Lung (tissue), 11 donors: ENCODE measurements at regions not wholly inside any gene's neighbourhood (a gene's known extent, or its start where the extent isn't known, plus 50 kb on each side); places are given as distances from the start of the nearest gene placed in this dataset.
"Not testable (repeated sequence)": the region's sequence is repeated elsewhere in the genome, so short reads cannot be mapped to it uniquely, and the experiment has no call there.

Experiments used
- ATAC-seq: fragments of 200-7000 bp; cut with Tn5 transposase; one replicate; pipeline ENCODE4 v1.9.1; 2020; ENCODE audit warnings: moderate number of reproducible peaks; ENCODE audit not compliant: insufficient read depth, low FRiP score
- DNase-seq, 3 donors: peaks; one replicate each; pipeline ENCODE4 v3.0.0-alpha.2; 2013 to 2017
- H3K27ac ChIP-seq, 2 donors: one replicate each; pipeline ENCODE4 v1.5.1; 2013; ENCODE audit warnings: mild to moderate bottlenecking in 2 of 2, moderate library complexity in 2 of 2, control low read depth in 1 of 2, inconsistent platforms in 1 of 2, low read depth in 1 of 2, low read length in 1 of 2
- H3K27me3 ChIP-seq, 3 donors: one replicate each; pipeline ENCODE4 v1.5.1; 2013; ENCODE audit warnings: low read length in 2 of 3; ENCODE audit not compliant: control insufficient read depth in 3 of 3, insufficient read depth in 3 of 3
- H3K36me3 ChIP-seq, 4 donors: one replicate each; pipeline ENCODE4 v1.5.1; 2013; ENCODE audit warnings: low read length in 4 of 4, mild to moderate bottlenecking in 1 of 4, moderate library complexity in 1 of 4; ENCODE audit not compliant: control insufficient read depth in 4 of 4, insufficient read depth in 4 of 4
- H3K4me1 ChIP-seq, 5 donors: one replicate each; pipeline ENCODE4 v1.5.1; 2013; ENCODE audit warnings: low read length in 5 of 5, mild to moderate bottlenecking in 2 of 5, moderate library complexity in 1 of 5; ENCODE audit not compliant: control insufficient read depth in 5 of 5, insufficient read depth in 5 of 5
- H3K4me3 ChIP-seq: one replicate; pipeline ENCODE4 v1.5.1; 2013; ENCODE audit warnings: mild to moderate bottlenecking, control low read depth, moderate library complexity
- H3K9ac ChIP-seq, 2 donors: one replicate each; pipeline ENCODE4 v1.5.1; 2013; ENCODE audit warnings: low read length in 2 of 2, control low read depth in 1 of 2; ENCODE audit not compliant: insufficient read depth in 1 of 2
- H3K9me3 ChIP-seq, 4 donors: one replicate each; pipeline ENCODE4 v1.5.1; 2013; ENCODE audit warnings: low read length in 3 of 4, mild to moderate bottlenecking in 1 of 4, moderate library complexity in 1 of 4; ENCODE audit not compliant: control insufficient read depth in 4 of 4, insufficient read depth in 3 of 4
- WGBS, 2 donors: extraction: QIAGEN DNeasy Blood & Tissue Kit; methylation state at CpG; one replicate each; pipeline ENCODE4 v1.1.7; 2013; 5-methylcytosine and 5-hydroxymethylcytosine counted together
- TF ChIP-seq, protein P1 (sequence below): IDR thresholded peaks from 2 replicates; pipeline ENCODE4 v1.5.1; 2012; ENCODE audit warnings: mild to moderate bottlenecking; ENCODE audit errors: control extremely low read depth, extremely low read depth
- donor health status: control.
- donor health status: control.
- donor health status: Bipolar disorder and iron deficiency.
- donor health status: healthy.
- donor health status: DM: yes; HTN: yes; CAD: no.

DNA sequence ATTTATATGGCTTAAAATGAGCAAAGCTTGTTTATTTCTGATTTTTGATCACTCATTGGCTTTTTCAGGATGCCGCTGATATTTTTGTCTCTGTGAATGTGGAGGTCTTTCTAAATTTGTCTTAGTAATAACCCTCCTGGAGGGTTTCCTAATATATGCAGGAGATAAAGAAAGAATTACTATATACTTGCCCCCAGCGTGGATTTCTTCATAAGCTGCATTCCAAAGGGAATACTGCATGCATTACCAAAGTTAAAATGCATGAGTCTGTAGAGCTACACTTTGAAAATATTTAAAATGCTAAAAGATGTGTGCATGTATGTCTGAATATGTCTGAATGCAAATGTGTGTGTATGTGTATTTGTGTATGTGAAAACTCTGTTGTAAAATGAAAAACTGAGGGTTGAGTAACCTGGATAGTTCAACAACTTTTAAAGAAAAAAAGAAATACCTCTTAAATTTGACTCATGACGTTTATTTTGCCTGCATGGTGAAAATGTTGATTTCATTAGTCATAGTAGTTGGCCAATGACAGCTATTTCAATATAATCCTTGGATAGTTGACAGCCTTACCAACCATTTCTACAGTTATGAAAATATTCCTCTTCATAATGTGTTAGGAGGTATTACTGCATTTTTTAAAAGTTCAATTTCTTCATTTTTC, 113.2 kb upstream of the ZNF827 start:
- Histone ChIP-seq H3K36me3 (no peaks in the 10 kb centered on the region), H3K4me3 (no peak overlapping the region), H3K4me1 (no peaks in the 10 kb centered on the region), H3K27ac (no peak overlapping the region), H3K9ac (no peak overlapping the region), H3K27me3 (no peaks in the 10 kb centered on the region), H3K9me3 (peaks cover 0 to 10% (median 0%) of the 10 kb centered on the region in 4 donors)
- no peak for ATAC-seq
- DNase-seq = no peak
- 69 to 83% methylated on average over 3 of the region's 3 CpGs for WGBS, 2 donors
- TF ChIP-seq, protein P1, sequence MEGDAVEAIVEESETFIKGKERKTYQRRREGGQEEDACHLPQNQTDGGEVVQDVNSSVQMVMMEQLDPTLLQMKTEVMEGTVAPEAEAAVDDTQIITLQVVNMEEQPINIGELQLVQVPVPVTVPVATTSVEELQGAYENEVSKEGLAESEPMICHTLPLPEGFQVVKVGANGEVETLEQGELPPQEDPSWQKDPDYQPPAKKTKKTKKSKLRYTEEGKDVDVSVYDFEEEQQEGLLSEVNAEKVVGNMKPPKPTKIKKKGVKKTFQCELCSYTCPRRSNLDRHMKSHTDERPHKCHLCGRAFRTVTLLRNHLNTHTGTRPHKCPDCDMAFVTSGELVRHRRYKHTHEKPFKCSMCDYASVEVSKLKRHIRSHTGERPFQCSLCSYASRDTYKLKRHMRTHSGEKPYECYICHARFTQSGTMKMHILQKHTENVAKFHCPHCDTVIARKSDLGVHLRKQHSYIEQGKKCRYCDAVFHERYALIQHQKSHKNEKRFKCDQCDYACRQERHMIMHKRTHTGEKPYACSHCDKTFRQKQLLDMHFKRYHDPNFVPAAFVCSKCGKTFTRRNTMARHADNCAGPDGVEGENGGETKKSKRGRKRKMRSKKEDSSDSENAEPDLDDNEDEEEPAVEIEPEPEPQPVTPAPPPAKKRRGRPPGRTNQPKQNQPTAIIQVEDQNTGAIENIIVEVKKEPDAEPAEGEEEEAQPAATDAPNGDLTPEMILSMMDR = no peak

DNA sequence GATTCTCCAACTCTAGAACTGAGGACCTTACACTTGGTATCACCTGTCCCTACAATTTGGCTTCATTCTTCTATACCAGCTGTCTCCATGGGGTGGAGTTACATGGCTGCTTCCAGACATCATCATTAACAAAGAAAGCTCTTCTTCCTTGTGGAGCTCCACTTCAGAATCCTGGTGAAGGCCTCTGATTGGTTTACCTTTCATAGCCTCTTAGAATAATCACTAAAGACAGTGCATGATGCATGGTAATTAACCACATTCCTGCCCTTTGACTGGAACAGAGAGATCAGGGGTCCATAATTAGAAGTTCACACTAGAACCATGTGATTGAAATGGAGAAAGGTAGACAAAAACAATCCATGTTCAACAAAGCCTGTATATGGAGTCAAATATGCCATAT, 112.6 kb upstream of the ZNF827 start:
- TF ChIP-seq, protein P1 = no peak
- no peak for ATAC-seq
- no peak for DNase-seq

DNA sequence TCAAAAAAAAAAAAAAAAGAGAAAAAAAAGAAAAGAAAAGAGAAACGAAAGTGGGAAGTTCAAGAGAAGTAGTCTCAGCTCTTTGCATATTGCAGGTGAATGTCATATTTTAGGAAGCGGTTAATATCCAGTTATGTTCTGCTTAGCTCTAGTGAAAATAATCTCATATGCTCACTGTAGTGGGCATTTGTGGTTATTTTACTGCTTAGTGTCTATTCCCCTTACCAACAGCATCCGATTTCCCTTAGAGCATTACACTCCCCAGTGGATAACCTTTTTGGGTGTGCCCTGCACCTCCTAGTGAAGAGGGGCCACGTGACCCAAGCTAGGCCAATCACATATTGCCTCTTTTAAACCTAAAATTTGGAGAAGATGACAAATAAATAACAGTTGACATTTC, 111.2 kb upstream of the ZNF827 start:
- WGBS, 2 donors = 74 to 75% methylated on average over 4 of the region's 4 CpGs
- no peaks in the 10 kb centered on the region for H3K27me3 ChIP-seq
- ATAC-seq (no peak), DNase-seq (no peak)
- H3K4me1 ChIP-seq = no peaks in the 10 kb centered on the region
- H3K4me3 ChIP-seq = no peak overlapping the region
- no peak overlapping the region for H3K27ac ChIP-seq
- TF ChIP-seq, protein P1 = no peak
- H3K36me3 ChIP-seq = no peaks in the 10 kb centered on the region
- no peak overlapping the region for H3K9ac ChIP-seq
- H3K9me3 ChIP-seq = peaks cover 0 to 10% (median 0%) of the 10 kb centered on the region in 4 donors

More for the DNA sequence above, 112.6 kb upstream of the ZNF827 start:
- H3K9ac ChIP-seq = no peak overlapping the region
- no peak overlapping the region for H3K27ac ChIP-seq
- H3K4me1 ChIP-seq = no peaks in the 10 kb centered on the region
- H3K27me3 ChIP-seq = no peaks in the 10 kb centered on the region
- H3K36me3 ChIP-seq = no peaks in the 10 kb centered on the region
- H3K9me3 ChIP-seq = peaks cover 0 to 10% (median 0%) of the 10 kb centered on the region in 4 donors
- no peak overlapping the region for H3K4me3 ChIP-seq

DNA sequence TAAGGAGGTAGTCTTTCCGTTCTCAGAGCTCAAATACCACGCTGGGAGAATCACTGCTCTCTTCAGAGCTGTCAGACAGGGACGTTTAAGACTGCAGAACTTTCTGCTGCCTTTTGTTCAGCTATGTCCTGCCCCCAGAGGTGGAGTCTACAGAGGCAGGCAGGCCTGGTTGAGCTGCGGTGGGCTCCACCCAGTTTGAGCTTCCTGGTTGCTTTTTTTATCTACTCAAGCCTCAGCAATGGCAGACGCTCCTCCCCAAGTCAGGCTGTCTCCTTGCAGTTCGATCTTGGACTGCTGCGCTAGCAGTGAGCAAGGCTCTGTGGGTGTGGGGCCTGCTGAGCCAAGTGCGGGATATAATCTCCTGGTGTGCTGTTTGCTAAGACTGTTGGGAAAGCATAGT, 109.1 kb upstream of the ZNF827 start:
- 76 to 81% methylated on average over 8 of the region's 8 CpGs for WGBS, 2 donors
- H3K27ac ChIP-seq, ATAC-seq: not testable (repeated sequence)

More for the DNA sequence above, 109.1 kb upstream of the ZNF827 start:
- not testable (repeated sequence) for H3K36me3 ChIP-seq, H3K4me1 ChIP-seq, DNase-seq, H3K27me3 ChIP-seq, H3K4me3 ChIP-seq, H3K9me3 ChIP-seq, H3K9ac ChIP-seq
